K562 (cell line): ENCODE measurements at regions not wholly inside any gene's neighbourhood (a gene's known extent, or its start where the extent isn't known, plus 50 kb on each side); places are given as distances from the start of the nearest gene placed in this dataset.

Experiments used
- C11orf30 ChIP-seq: fragments of 450-650 bp; IDR thresholded peaks from 2 replicates; pipeline ENCODE4 v1.6.1; 2016; ENCODE audit warnings: low read depth, mild to moderate bottlenecking
- CHAMP1 ChIP-seq: fragments of 450-650 bp; IDR thresholded peaks from 2 replicates; pipeline ENCODE4 v1.6.1; 2016; ENCODE audit warnings: mild to moderate bottlenecking
- HSF4 ChIP-seq: fragments of 250-450 bp; sonication (Bioruptor Pico); IDR thresholded peaks from 2 replicates; pipeline ENCODE4 v2.1.2; 2022; ENCODE audit warnings: mild to moderate bottlenecking, moderate library complexity, borderline replicate concordance
- KHSRP ChIP-seq: fragments of 450-650 bp; IDR thresholded peaks from 2 replicates; pipeline ENCODE4 v1.6.1; 2017
- SLC30A9 ChIP-seq: fragments of 250-450 bp; sonication (Bioruptor Pico); IDR thresholded peaks from 2 replicates; pipeline ENCODE4 v1.8.0; 2022; ENCODE audit warnings: mild to moderate bottlenecking, moderate library complexity
- YY1 ChIP-seq, 3 experiments: IDR thresholded peaks; 2 replicates each; pipeline ENCODE4 v1.6.1; 2011; ENCODE audit warnings: low read length in 2 of 3, mild to moderate bottlenecking in 2 of 3, moderate library complexity in 2 of 3, borderline replicate concordance in 1 of 3, control low read depth in 1 of 3, low read depth in 1 of 3; ENCODE audit not compliant: insufficient read depth in 3 of 3, insufficient replicate concordance in 2 of 3, control insufficient read depth in 1 of 3, insufficient read length in 1 of 3; ENCODE audit errors: extremely low read depth in 1 of 3
- ZKSCAN8 ChIP-seq: fragments of 200-800 bp; sonication (Bioruptor generic); IDR thresholded peaks from 2 replicates; pipeline ENCODE4 v1.6.1; 2016; ENCODE audit warnings: missing genetic modification characterization, missing compliant biosample characterization
- TF ChIP-seq, protein P1 (sequence below): sonication (generic); formaldehyde crosslinking; IDR thresholded peaks from 2 replicates; pipeline ENCODE4 v1.8.0; 2023; ENCODE audit warnings: missing genetic modification reagents, mild to moderate bottlenecking, borderline replicate concordance

DNA sequence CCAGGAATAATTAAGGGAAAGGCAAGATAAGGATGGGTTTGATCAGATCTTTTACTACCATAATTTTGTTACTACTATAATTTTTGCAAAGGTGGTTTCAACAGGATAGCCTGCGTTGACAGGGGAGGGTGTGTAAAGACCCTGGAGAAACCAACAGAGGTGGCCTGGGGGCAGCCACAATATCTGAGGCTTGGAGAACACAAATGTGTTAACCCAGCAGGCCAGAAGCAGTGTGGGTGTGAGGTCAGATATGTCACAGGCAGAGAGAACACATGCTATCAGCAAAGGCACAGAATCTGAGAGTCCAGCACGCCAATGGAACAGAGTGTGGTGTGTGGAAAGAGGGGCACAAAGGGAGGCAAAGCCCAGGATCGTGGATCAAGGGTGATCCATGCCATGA lies 399.4 kb upstream of the TRIB2 start (continued):
- TF ChIP-seq SLC30A9 (CRISPR knock-in tag) (no peak), KHSRP (no peak), YY1 (IDR thresholded peaks at IDR 0.05; ENCODE audit: borderline replicate concordance in 1 of 3, control insufficient read depth in 1 of 3, extremely low read depth in 1 of 3, insufficient read depth in 3 of 3, insufficient read length in 1 of 3, insufficient replicate concordance in 2 of 3, low read depth in 1 of 3, low read length in 2 of 3) (no peak), C11orf30 (no peak), HSF4 (CRISPR knock-in tag) (no peak), CHAMP1 (no peak), ZKSCAN8 (no peak)
- TF ChIP-seq, protein P1, sequence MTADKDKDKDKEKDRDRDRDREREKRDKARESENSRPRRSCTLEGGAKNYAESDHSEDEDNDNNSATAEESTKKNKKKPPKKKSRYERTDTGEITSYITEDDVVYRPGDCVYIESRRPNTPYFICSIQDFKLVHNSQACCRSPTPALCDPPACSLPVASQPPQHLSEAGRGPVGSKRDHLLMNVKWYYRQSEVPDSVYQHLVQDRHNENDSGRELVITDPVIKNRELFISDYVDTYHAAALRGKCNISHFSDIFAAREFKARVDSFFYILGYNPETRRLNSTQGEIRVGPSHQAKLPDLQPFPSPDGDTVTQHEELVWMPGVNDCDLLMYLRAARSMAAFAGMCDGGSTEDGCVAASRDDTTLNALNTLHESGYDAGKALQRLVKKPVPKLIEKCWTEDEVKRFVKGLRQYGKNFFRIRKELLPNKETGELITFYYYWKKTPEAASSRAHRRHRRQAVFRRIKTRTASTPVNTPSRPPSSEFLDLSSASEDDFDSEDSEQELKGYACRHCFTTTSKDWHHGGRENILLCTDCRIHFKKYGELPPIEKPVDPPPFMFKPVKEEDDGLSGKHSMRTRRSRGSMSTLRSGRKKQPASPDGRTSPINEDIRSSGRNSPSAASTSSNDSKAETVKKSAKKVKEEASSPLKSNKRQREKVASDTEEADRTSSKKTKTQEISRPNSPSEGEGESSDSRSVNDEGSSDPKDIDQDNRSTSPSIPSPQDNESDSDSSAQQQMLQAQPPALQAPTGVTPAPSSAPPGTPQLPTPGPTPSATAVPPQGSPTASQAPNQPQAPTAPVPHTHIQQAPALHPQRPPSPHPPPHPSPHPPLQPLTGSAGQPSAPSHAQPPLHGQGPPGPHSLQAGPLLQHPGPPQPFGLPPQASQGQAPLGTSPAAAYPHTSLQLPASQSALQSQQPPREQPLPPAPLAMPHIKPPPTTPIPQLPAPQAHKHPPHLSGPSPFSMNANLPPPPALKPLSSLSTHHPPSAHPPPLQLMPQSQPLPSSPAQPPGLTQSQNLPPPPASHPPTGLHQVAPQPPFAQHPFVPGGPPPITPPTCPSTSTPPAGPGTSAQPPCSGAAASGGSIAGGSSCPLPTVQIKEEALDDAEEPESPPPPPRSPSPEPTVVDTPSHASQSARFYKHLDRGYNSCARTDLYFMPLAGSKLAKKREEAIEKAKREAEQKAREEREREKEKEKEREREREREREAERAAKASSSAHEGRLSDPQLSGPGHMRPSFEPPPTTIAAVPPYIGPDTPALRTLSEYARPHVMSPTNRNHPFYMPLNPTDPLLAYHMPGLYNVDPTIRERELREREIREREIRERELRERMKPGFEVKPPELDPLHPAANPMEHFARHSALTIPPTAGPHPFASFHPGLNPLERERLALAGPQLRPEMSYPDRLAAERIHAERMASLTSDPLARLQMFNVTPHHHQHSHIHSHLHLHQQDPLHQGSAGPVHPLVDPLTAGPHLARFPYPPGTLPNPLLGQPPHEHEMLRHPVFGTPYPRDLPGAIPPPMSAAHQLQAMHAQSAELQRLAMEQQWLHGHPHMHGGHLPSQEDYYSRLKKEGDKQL (CRISPR knock-in tag) = no peak
